Endothelial cell of umbilical vein (primary cell): ENCODE measurements at regions not wholly inside any gene's neighbourhood (a gene's known extent, or its start where the extent isn't known, plus 50 kb on each side); places are given as distances from the start of the nearest gene placed in this dataset.

Source experiments
- BruUV-seq: library from RNA; stranded (reverse); fragments of 400-500 nt; replicated peaks from 2 replicates; lab custom pipeline; 2021; lab: Mats Ljungman, UMichigan
- CTCF ChIA-PET: fragments of 300-600, 350-600 bp; sonication (Branson Sonifier 250); formaldehyde crosslinking; loops from one replicate; lab custom pipeline; 2021; ENCODE audit warnings: antibody characterized with exemption, inconsistent platforms; lab: Charles Lee
- POLR2A ChIA-PET: fragments of 300-600, 350-600 bp; sonication (Branson Sonifier 250); formaldehyde crosslinking; loops from one replicate; lab custom pipeline; 2021; ENCODE audit warnings: antibody characterized with exemption, inconsistent platforms; lab: Charles Lee
- DNase-seq: peaks from one replicate; pipeline ENCODE4 v3.0.0-alpha.2; 2011; ENCODE audit warnings: low read depth, low spot score
- FAIRE-seq: peaks from 2 replicates; lab custom pipeline; 2011; peaks lifted over from hg19 to GRCh38; lab: Jason Lieb, UNC
- H2AFZ ChIP-seq: 2 replicates; pipeline ENCODE4 v1.6.0; 2012; ENCODE audit warnings: low read depth, low read length, control low read depth, inconsistent platforms
- H3K27ac ChIP-seq: 2 replicates; pipeline ENCODE4 v1.5.1; 2011; ENCODE audit warnings: low read depth, mild to moderate bottlenecking, control low read depth, low read length, moderate library complexity; ENCODE audit not compliant: insufficient read depth
- H3K27me3 ChIP-seq, 2 experiments: 2 replicates each; pipeline versions ENCODE4 v1.6.0 to v1.6.1; 2011; ENCODE audit warnings: low read length in 2 of 2, mixed read lengths in 1 of 2; ENCODE audit not compliant: control insufficient read depth in 2 of 2, insufficient read depth in 2 of 2
- H3K36me3 ChIP-seq, 2 experiments: 2 replicates in 1 of 2; 3 replicates in 1 of 2; pipeline ENCODE4 v1.5.1; 2011; ENCODE audit warnings: low read length in 2 of 2, mild to moderate bottlenecking in 1 of 2, moderate library complexity in 1 of 2; ENCODE audit not compliant: control insufficient read depth in 2 of 2, insufficient read depth in 2 of 2; ENCODE audit errors: extremely low read depth in 1 of 2
- H3K4me1 ChIP-seq: 3 replicates; pipeline ENCODE4 v1.5.1; 2011; ENCODE audit warnings: mild to moderate bottlenecking, low read length; ENCODE audit not compliant: control insufficient read depth, insufficient read depth; ENCODE audit errors: extremely low read depth
- H3K4me2 ChIP-seq: 2 replicates; pipeline ENCODE4 v1.6.1; 2011; ENCODE audit warnings: low read length, control low read depth, mixed read lengths; ENCODE audit not compliant: insufficient read depth
- H3K4me3 ChIP-seq, 3 experiments: fragments of 200-600 bp in 1 of 3; sonication (generic), shearing (Covaris generic) in 1 of 3; replicated peaks in 1 of 3; 2 replicates each; pipeline ENCODE4 v1.5.1; 2011 to 2016; ENCODE audit warnings: control low read depth in 3 of 3, low read length in 3 of 3, mild to moderate bottlenecking in 2 of 3, inconsistent platforms in 1 of 3, low read depth in 1 of 3, moderate library complexity in 1 of 3; ENCODE audit not compliant: insufficient read depth in 1 of 3
- H3K79me2 ChIP-seq: 2 replicates; pipeline ENCODE4 v1.6.0; 2012; ENCODE audit warnings: low read length, inconsistent platforms; ENCODE audit not compliant: control insufficient read depth, insufficient read depth
- H3K9ac ChIP-seq: replicated peaks from 2 replicates; pipeline ENCODE3; 2011; ENCODE audit warnings: low read length, control low read depth; ENCODE audit not compliant: insufficient read depth; ENCODE audit errors: extremely low read depth
- H3K9me1 ChIP-seq: replicated peaks from 3 replicates; pipeline ENCODE4 v1.6.0; 2011; ENCODE audit warnings: mild to moderate bottlenecking, low read length; ENCODE audit not compliant: control insufficient read depth, insufficient read depth; ENCODE audit errors: extremely low read depth
- H3K9me3 ChIP-seq: replicated peaks from 2 replicates; pipeline ENCODE4 v1.5.1; 2012; ENCODE audit warnings: low read length, inconsistent platforms; ENCODE audit not compliant: control insufficient read depth, insufficient read depth
- H4K20me1 ChIP-seq: replicated peaks from 2 replicates; pipeline ENCODE3; 2011; ENCODE audit warnings: mild to moderate bottlenecking, low read length; ENCODE audit not compliant: control insufficient read depth, insufficient read depth; ENCODE audit errors: extremely low read depth
- CTCF ChIP-seq, 2 donors: IDR thresholded peaks; 1 replicate in 1 of 2; 2 replicates in 1 of 2; pipeline ENCODE4 v1.5.1; 2011; ENCODE audit warnings: low read length in 2 of 2, mild to moderate bottlenecking in 2 of 2, moderate library complexity in 2 of 2, control low read depth in 1 of 2, inconsistent platforms in 1 of 2, low read depth in 1 of 2; ENCODE audit not compliant: insufficient read depth in 1 of 2; ENCODE audit errors: extremely low read depth in 1 of 2
- EZH2 ChIP-seq: IDR thresholded peaks from 2 replicates; pipeline ENCODE4 v1.6.1; 2012; ENCODE audit warnings: borderline replicate concordance, low read depth, mild to moderate bottlenecking, moderate library complexity, low read length, inconsistent platforms; ENCODE audit not compliant: severe bottlenecking
- FOS ChIP-seq: IDR thresholded peaks from 2 replicates; pipeline ENCODE4 v1.6.1; 2011; ENCODE audit warnings: mild to moderate bottlenecking, low read length, moderate library complexity, borderline replicate concordance; ENCODE audit not compliant: insufficient read depth
- GATA2 ChIP-seq: IDR thresholded peaks from 2 replicates; pipeline ENCODE4 v1.7.0; 2011; ENCODE audit warnings: low read depth, mild to moderate bottlenecking, moderate library complexity, mixed read lengths, low read length; ENCODE audit not compliant: insufficient read length, insufficient read depth
- JUN ChIP-seq: IDR thresholded peaks from 2 replicates; pipeline ENCODE4 v1.6.1; 2011; ENCODE audit warnings: borderline replicate concordance, low read depth; ENCODE audit not compliant: insufficient read length, insufficient read depth
- MYC ChIP-seq: IDR thresholded peaks from one replicate; pipeline ENCODE4 v1.6.1; 2011; ENCODE audit warnings: mild to moderate bottlenecking, low read depth, low read length
- POLR2A ChIP-seq: IDR thresholded peaks from 2 replicates; pipeline ENCODE4 v1.6.1; 2012; ENCODE audit warnings: low read depth, mild to moderate bottlenecking, control low read depth, low read length
- POLR2AphosphoS5 ChIP-seq: IDR thresholded peaks from 2 replicates; pipeline ENCODE4 v1.6.1; 2012; ENCODE audit warnings: low read depth, mild to moderate bottlenecking, control low read depth, low read length, moderate library complexity; ENCODE audit not compliant: insufficient read depth
- dilution Hi-C: fragments of 300-500 bp; cut with MboI; formaldehyde crosslinking; loops from one replicate; pipeline ENCODE4 v1.15.0; 2019; ENCODE audit warnings: low sequenced_read_pairs; ENCODE audit not compliant: extremely low pct_ligation_motif_present
- intact Hi-C: fragments of 100-400 bp; cut with micrococcal nuclease; formaldehyde crosslinking; loops from one replicate; pipeline ENCODE4 v1.10.0; 2022
- TF ChIP-seq, protein P1 (sequence below): IDR thresholded peaks from 2 replicates; pipeline ENCODE4 v1.6.1; 2011; ENCODE audit not compliant: insufficient read depth, insufficient read length

DNA sequence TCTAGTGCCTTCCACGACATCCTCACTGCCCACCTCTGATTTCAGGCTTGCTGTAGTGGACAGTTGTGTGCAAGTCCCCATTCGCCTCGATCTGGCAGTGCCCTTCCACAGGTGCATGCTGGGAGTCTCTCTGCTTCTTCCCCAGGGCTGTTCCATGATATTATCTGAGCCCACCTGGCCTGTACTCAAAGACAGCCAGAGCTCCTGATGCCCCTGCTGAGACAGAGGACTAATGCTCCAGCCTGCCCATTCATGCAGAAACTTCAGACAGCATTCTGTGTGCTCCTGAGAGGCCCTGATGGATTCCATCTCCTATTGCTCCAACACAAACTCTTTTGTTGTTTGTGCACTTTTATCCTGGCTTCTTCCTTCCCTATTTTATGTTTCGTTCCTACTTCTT is 164.8 kb upstream of the PRSS58 start:
- peaks cover 3 to 5% of the 10 kb centered on the region in 2 experiments for H3K27me3 ChIP-seq
- H2AFZ ChIP-seq = no peak overlapping the region
- H3K4me1 ChIP-seq = no peaks in the 10 kb centered on the region
- intact Hi-C loops (no loop called here), dilution Hi-C loops (no loop called here)
- TF ChIP-seq, protein P1, sequence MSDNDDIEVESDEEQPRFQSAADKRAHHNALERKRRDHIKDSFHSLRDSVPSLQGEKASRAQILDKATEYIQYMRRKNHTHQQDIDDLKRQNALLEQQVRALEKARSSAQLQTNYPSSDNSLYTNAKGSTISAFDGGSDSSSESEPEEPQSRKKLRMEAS = no peak
- no peak for TF ChIP-seq EZH2
- no peak for TF ChIP-seq POLR2A
- TF ChIP-seq POLR2AphosphoS5 = no peak
- TF ChIP-seq JUN = no peak
- no peak for TF ChIP-seq MYC
- no peak for TF ChIP-seq CTCF (IDR thresholded peaks at IDR 0.05; ENCODE audit: extremely low read depth in 1 of 2, insufficient read depth in 1 of 2, low read depth in 1 of 2, low read length in 2 of 2)
- TF ChIP-seq FOS = no peak
- TF ChIP-seq GATA2 = no peak
- no peak overlapping the region for H3K27ac ChIP-seq
- H4K20me1 ChIP-seq = no peaks in the 10 kb centered on the region
- POLR2A ChIA-PET = no interaction called here
- H3K79me2 ChIP-seq = no peaks in the 10 kb centered on the region
- H3K4me2 ChIP-seq = no peak overlapping the region
- H3K4me3 ChIP-seq = no peak overlapping the region
- H3K36me3 ChIP-seq = no peaks in the 10 kb centered on the region
- no peaks in the 10 kb centered on the region for H3K9me1 ChIP-seq
- no peak for DNase-seq
- no peak for FAIRE-seq
- no peak overlapping the region for H3K9ac ChIP-seq
- CTCF ChIA-PET = interaction anchor here (1.1 to 2.1 kb wide), 3 partner anchors 9 to 112 kb away, joined by 3 to 14 read pairs (median 4); no protein-coding TSS in a partner anchor
- no TSS peak for BruUV-seq
- H3K9me3 ChIP-seq = no peaks in the 10 kb centered on the region
